ENCODE measurements at regions not wholly inside any gene's neighbourhood (a gene's known extent, or its start where the extent isn't known, plus 50 kb on each side); places are given as distances from the start of the nearest gene placed in this dataset.

GRCh38 chr2:239537633-239538356 lies 137.0 kb upstream of the HDAC4 start:
- no peak for DNase-seq

DNA sequence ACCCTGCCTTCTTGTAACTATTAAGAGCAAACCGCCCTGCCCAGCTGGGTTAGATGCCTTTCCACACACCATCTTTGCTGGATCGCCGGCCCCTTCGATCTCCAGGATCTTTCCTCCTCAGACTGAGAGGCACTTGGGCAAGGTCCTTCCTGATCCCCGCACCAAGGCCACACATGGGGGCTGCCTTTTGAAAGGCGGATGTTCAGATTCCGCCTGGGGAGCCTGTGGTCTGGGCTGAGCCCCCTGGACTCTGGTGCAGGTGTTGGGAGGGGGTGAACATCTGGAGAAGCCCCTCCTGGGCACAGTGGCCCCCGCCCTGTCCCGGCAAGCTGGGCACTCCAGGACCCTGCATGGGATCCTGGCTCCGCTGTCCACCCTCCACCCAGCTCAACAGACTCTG lies 135.4 kb upstream of the HDAC4 start:
- DNase-seq, result no peak

- no peak for DNase-seq
Measured at GRCh38 chr2:239535413-239536144, 134.8 kb upstream of the HDAC4 start.

- DNase-seq, result no peak
Measured at GRCh38 chr2:239534581-239535412, 134.0 kb upstream of the HDAC4 start.

DNA sequence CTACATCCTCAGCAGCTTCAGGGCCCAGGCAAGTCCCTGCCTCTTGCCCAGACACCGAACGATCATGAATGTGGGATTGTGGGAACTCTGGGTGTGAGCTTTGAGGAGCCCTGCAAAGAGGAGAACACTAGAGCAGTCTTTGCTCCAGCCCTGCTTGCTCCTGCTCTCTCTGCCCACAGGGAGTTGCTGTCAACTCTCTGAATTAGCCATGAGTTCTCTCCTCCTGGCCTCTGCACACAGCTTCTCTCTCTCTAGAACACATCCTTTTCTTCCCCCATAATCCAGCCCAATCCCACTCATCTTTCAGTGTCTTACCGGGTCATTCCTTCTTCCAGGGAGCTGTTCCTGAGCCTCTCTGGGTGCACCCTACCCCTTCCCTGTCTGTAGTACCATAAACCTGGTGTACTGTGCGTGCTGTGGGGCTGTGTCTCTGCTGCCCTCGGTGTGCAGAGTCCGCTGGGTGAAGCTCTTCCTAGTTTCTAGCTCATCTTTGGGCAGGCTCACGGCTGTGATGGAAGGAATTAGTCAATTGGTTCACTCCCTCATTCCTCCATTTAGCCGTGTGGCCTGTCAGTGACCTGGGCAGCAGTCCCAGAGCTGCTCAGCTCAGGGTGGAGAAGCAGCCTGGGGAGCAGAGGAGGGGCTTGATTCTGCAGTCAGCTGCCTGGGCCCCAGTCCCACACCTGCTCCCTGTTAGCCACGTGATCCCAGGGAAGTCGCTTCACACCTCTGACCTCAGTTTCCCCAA lies 132.9 kb upstream of the HDAC4 start:
- no peak for DNase-seq

DNA sequence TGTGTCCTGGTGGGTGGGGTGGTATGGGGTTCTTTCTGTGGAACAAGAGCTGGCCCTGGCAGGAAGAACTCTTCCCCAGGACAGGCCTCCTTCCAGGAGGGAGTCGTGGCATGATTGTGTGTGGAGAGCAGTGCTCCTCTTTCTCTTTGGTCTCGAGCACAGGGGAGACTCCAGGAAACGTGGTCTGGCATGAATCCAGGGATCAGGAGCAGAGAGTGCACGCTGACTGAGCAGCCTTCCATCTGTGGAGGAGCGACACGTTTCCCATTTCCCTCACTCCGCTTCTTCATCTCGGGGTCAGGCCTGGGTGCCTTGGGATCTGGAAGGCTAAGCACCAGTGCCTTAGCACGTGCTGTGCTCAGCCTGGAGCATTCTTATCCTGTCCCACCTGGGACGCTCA lies 132.0 kb upstream of the HDAC4 start:
- DNase-seq, result no peak

- DNase-seq, result no peak
Measured at GRCh38 chr2:239532250-239532649, 131.4 kb upstream of the HDAC4 start.

DNA sequence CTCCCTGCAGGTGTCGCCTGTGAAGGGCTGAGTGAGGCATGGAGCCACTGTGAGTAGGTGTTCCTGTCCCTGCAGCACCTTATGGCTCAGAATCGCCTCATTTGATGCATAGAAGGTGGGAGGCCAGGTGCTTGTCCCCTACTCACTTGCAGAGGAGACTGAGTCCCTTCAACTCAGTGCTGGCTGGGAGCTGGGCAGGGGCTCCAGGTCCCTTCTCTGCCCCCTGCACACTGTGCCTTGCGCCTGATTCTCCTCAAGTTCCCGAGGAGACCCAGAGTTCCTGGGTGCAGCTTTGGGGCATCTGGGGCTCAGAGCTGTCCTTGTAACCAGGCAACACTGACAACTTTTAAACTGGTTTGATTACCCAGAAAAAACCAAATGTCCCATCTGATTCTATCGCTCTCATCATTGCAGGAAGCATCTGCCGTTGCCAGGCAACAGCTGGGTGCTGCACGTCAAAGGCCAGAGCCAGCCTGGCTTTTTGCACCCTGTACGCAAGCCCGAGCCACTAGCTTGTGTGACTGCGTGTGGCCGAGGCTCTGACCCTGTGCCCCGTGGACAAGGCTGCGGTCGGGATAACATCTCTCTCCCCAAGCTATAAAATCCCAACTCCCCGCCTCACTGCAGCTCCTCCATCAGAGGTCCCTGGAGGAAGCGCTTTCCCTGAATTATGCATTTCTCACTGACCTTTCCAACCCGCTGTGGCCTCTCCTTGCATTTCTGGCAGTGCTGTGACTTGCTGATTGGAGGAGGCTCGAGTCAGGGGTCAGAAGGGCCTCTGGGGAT lies 130.8 kb upstream of the HDAC4 start:
- no peak for DNase-seq

GRCh38 chr2:239530749-239531316 lies 130.0 kb upstream of the HDAC4 start:
- DNase-seq, result no peak

GRCh38 chr2:239529313-239530015 lies 128.6 kb upstream of the HDAC4 start:
- DNase-seq, result no peak

DNA sequence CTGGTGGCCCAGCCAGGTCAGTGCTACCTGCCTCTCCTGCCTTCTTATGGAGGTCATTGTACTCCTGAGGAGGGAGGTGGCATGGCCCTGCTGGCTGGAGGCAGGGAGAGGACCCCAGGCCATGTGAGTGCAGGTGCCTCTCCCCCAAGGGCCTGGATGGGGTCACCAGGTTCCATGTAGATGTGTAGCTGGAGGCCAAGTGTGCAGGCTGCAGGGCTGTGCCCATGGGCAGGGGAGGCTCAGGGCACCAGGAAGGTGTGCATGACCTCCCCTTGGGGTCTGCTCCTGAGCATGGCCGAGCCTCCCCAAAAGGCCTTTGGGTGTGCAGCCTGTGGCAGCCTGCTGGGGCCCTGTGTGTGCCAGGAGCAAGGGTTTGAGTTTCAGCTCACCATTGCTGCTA lies 128.1 kb upstream of the HDAC4 start:
- DNase-seq, result no peak

- no peak for DNase-seq
Measured at GRCh38 chr2:239528146-239528545, 127.3 kb upstream of the HDAC4 start.

DNA sequence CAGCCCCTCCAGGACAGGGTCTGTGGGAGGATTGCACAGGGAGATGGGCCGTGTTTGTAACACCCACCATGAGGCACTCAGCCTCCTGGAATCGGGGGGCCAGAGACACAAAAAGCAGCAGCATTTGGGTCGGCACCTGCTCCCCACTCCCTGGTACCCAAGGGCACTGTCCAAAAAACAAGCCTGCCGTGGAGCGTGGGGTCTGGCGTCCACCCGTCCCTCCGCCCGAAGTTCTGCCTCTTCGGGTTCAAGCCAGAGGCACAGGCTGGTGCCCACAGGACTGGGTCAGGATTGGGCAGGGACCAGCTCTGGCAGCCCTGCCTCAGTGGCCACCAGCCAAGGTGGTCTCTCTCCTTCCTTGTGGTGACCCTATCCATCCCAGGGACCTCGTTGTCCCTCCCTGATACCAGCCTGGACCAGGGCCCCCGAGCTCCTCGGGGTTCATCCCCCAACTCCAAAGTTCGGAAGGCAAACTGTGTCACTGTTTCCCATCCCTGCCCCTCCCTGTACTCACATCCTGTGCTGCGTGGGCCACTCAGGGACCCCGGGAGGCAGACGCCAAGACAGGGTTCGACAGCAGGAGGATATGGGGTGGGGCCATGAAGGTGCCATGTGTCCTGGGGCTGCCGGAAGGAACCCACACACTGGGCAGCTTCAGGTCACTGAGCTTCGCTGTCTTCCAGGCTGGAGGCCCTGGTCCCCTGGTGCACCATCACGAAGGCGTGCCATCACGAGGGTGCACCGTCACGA lies 126.0 kb upstream of the HDAC4 start:
- no peak for DNase-seq

DNA sequence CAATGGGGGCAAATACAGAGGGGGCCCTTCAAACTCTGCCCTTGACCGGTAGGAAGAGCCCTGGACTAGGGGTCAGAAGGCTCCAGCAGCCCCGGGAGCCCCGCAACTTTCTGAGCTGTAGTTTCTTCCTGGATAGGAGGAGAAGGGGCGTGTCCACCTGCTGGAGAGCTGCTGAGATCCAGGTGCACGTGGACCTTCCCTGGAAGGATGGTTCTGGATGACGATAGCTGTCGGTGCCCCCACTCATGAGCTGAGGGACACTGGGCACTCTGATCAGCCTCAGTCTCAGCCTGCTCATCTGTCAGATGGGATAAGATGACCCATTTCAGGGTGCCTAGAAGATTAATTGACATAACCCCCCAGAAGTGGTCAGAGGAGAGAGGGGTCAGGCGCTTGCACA lies 125.2 kb upstream of the HDAC4 start:
- no peak for DNase-seq

DNA sequence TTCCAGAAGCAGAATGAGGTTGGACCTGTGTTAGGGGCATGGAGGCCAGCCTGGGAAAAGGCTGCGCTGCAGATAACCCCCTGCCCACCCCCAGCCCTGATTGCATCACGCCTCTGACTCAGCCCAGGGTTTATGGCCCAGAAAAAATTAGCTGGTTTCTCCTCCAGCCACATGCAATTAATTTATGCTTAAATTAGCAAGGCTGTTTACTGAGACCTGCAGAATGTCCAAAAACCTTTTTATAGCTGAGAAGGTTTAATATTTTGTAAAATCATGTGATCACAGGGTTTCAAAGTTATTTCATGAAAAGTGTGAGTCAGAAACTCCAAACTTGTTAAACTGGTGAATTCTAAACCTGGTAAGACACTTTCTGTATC lies 123.1 kb upstream of the HDAC4 start:
- DNase-seq, result no peak

DNA sequence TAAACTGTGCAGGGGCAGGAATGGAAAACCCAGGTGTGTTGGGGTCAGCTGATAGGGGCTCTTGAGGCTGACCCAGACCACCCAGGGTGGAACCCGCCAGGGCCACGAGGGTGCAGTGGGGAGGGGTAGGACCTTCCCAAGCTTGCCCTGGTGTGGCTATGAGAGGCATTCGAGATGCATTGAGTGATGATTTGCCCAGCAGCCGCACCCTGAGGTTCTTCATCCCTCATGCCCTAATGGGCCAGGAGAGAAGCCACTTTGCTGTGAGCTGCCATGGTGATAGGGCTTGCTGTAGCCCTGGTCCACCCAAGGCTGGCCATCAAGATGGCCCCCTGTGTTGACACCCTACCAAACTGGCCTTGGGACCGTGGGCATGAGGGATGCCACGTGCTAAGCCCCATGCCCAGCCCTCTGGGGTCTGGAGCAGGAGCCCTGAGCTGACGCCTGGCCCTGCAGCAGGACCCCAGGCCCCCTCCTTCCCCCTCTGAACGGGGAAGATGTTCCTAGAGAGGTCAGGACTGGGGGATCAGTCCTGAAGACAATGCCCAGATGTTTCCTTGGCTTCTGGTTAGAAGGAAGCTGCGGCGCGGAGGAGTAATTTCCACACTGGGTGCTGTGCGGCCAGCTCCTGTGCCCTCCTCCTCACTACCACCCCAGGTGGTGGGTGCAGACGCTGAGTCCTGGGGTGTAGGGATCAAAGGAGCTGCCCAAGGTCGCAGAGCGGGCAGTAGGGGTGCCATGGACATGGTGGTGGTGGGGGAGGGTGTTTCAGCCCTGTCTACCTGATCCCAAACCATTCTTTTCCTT lies 122.5 kb upstream of the HDAC4 start:
- no peak for DNase-seq

GRCh38 chr2:239522740-239523119 lies 121.9 kb upstream of the HDAC4 start:
- no peak for DNase-seq

GRCh38 chr2:239522002-239522739 lies 121.4 kb upstream of the HDAC4 start:
- no peak for DNase-seq

GRCh38 chr2:239521518-239521815 lies 120.6 kb upstream of the HDAC4 start:
- no peak for DNase-seq

Measured in NCI-H748 treated with DMSO at 0.1 percent for 48 hours (cell line).